ENCODE measurements at regions not wholly inside any gene's neighbourhood (a gene's known extent, or its start where the extent isn't known, plus 50 kb on each side); places are given as distances from the start of the nearest gene placed in this dataset.

DNA sequence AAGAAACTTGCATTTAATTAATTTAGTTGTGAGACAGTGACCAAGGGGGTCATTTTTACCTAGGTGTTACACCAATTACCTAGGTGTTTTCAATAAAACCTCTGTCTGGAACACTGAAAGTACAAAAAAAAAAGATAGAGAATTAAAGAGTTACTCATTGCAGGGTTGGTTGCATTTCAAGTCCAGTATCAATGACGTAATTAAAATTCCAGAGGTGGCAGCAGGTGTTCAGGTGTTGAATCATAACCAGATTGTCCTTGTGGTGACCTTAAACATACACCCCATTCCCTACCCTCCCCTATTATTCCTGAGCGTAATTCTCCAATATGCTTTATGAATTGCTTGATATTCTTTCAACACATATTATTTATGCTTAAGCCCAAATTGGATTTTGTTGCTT, 352.0 kb upstream of the SLC8A1 start:
- TF ChIP-seq POLR2A (IDR thresholded peaks at IDR 0.05; ENCODE audit: low read depth, low read length) = no peak
- TF ChIP-seq PAX5 (IDR thresholded peaks at IDR 0.05; ENCODE audit: insufficient read depth, low read length, severe bottlenecking) = no peak
- TF ChIP-seq POLR2AphosphoS5 (IDR thresholded peaks at IDR 0.05; ENCODE audit: low read depth, low read length) = no peak
- no peak for TF ChIP-seq SPI1 (IDR thresholded peaks at IDR 0.05; ENCODE audit: low read depth, low read length)
